ENCODE measurements at regions not wholly inside any gene's neighbourhood (a gene's known extent, or its start where the extent isn't known, plus 50 kb on each side); places are given as distances from the start of the nearest gene placed in this dataset.
"Not testable (repeated sequence)": the region's sequence is repeated elsewhere in the genome, so short reads cannot be mapped to it uniquely, and the experiment has no call there.

- Histone ChIP-seq H3K4me2 (ENCODE audit: low read length) (no peak overlapping the region), H3K4me3 (ENCODE audit: low read length) (no peak overlapping the region), H3K4me1 (ENCODE audit: control insufficient read depth, insufficient read depth, low read length) (no peaks in the 10 kb centered on the region), H3K9ac (ENCODE audit: low read depth, low read length) (no peak overlapping the region), H3K36me3 (ENCODE audit: insufficient read depth, low read length) (no peaks in the 10 kb centered on the region), H3K27me3 (ENCODE audit: control insufficient read depth, insufficient read depth, low read length) (peaks cover 14% of the 10 kb centered on the region), H3K9me3 (replicated peaks; ENCODE audit: low read length) (no peaks in the 10 kb centered on the region)
Measured at GRCh38 chr5:155147222-155147621, 133.7 kb downstream of the KIF4B start.

- no peak overlapping the region for H3K4me2 ChIP-seq (ENCODE audit: low read length)
- H3K4me1 ChIP-seq (ENCODE audit: control insufficient read depth, insufficient read depth, low read length) = no peaks in the 10 kb centered on the region
- no peaks in the 10 kb centered on the region for H3K36me3 ChIP-seq (ENCODE audit: insufficient read depth, low read length)
- no peaks in the 10 kb centered on the region for H3K9me3 ChIP-seq (replicated peaks; ENCODE audit: low read length)
- H3K27me3 ChIP-seq (ENCODE audit: control insufficient read depth, insufficient read depth, low read length) = peaks cover 14% of the 10 kb centered on the region
- H3K4me3 ChIP-seq (ENCODE audit: low read length) = no peak overlapping the region
- H3K9ac ChIP-seq (ENCODE audit: low read depth, low read length) = no peak overlapping the region
Measured at GRCh38 chr5:155148694-155149093, 135.1 kb downstream of the KIF4B start.

GRCh38 chr5:155150012-155150411 is 136.5 kb downstream of the KIF4B start:
- Histone ChIP-seq H3K9me3 (replicated peaks; ENCODE audit: low read length) (no peaks in the 10 kb centered on the region), H3K4me1 (ENCODE audit: control insufficient read depth, insufficient read depth, low read length) (no peaks in the 10 kb centered on the region), H3K4me2 (ENCODE audit: low read length) (no peak overlapping the region), H3K27me3 (ENCODE audit: control insufficient read depth, insufficient read depth, low read length) (peaks cover 8% of the 10 kb centered on the region), H3K4me3 (ENCODE audit: low read length) (no peak overlapping the region), H3K36me3 (ENCODE audit: insufficient read depth, low read length) (no peaks in the 10 kb centered on the region), H3K9ac (ENCODE audit: low read depth, low read length) (no peak overlapping the region)

DNA sequence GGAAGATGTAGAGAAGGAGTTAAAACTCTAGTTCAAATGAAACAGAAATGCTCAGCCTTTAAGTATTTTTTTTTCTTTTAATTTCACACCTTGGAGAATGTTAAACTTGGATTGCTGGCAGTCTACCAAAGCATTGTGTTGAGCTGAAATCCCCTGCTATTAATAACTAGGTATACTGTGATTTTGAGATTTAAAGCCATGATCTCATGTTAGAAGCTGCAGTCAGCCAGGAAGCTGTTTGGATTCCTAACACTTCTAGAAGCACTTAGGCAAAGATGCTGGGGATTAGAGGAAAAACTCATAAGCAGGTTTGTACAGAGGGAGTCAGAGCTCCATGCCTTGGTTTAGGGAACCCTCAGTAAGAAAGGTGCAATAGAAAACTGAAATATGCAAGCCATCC is 141.4 kb downstream of the KIF4B start:
- no peaks in the 10 kb centered on the region for H3K27me3 ChIP-seq (ENCODE audit: control insufficient read depth, insufficient read depth, low read length)
- H3K4me3 ChIP-seq (ENCODE audit: low read length) = no peak overlapping the region
- no peak overlapping the region for H3K4me2 ChIP-seq (ENCODE audit: low read length)
- H3K9me3 ChIP-seq (replicated peaks; ENCODE audit: low read length) = no peaks in the 10 kb centered on the region
- no peak overlapping the region for H3K9ac ChIP-seq (ENCODE audit: low read depth, low read length)
- H3K4me1 ChIP-seq (ENCODE audit: control insufficient read depth, insufficient read depth, low read length) = no peaks in the 10 kb centered on the region
- H3K36me3 ChIP-seq (ENCODE audit: insufficient read depth, low read length) = no peaks in the 10 kb centered on the region

- not testable (repeated sequence) for H3K4me3 ChIP-seq (ENCODE audit: low read length); H3K4me2 ChIP-seq (ENCODE audit: low read length); H3K36me3 ChIP-seq (ENCODE audit: insufficient read depth, low read length); H3K9ac ChIP-seq (ENCODE audit: low read depth, low read length); H3K27me3 ChIP-seq (ENCODE audit: control insufficient read depth, insufficient read depth, low read length); H3K4me1 ChIP-seq (ENCODE audit: control insufficient read depth, insufficient read depth, low read length); H3K9me3 ChIP-seq (replicated peaks; ENCODE audit: low read length)
Measured at GRCh38 chr5:155163084-155163483, 149.5 kb downstream of the KIF4B start.

GRCh38 chr5:155167736-155168135 is 154.2 kb downstream of the KIF4B start:
- H3K36me3 ChIP-seq (ENCODE audit: insufficient read depth, low read length) = no peaks in the 10 kb centered on the region

GRCh38 chr5:155181542-155181941 is 168.0 kb downstream of the KIF4B start:
- no peak overlapping the region for H3K4me3 ChIP-seq (ENCODE audit: low read length)
- H3K9ac ChIP-seq (ENCODE audit: low read depth, low read length) = no peak overlapping the region
- no peak overlapping the region for H3K4me2 ChIP-seq (ENCODE audit: low read length)
- H3K36me3 ChIP-seq (ENCODE audit: insufficient read depth, low read length) = no peaks in the 10 kb centered on the region
- no peaks in the 10 kb centered on the region for H3K4me1 ChIP-seq (ENCODE audit: control insufficient read depth, insufficient read depth, low read length)
- H3K9me3 ChIP-seq (replicated peaks; ENCODE audit: low read length) = no peaks in the 10 kb centered on the region
- H3K27me3 ChIP-seq (ENCODE audit: control insufficient read depth, insufficient read depth, low read length) = no peaks in the 10 kb centered on the region

More at GRCh38 chr5:155167736-155168135, 154.2 kb downstream of the KIF4B start:
- Histone ChIP-seq H3K9ac (ENCODE audit: low read depth, low read length) (no peak overlapping the region), H3K27me3 (ENCODE audit: control insufficient read depth, insufficient read depth, low read length) (no peaks in the 10 kb centered on the region), H3K4me3 (ENCODE audit: low read length) (no peak overlapping the region), H3K9me3 (replicated peaks; ENCODE audit: low read length) (no peaks in the 10 kb centered on the region), H3K4me1 (ENCODE audit: control insufficient read depth, insufficient read depth, low read length) (no peaks in the 10 kb centered on the region), H3K4me2 (ENCODE audit: low read length) (no peak overlapping the region)

GRCh38 chr5:155189476-155189875 is 175.9 kb downstream of the KIF4B start:
- no peaks in the 10 kb centered on the region for H3K27me3 ChIP-seq (ENCODE audit: control insufficient read depth, insufficient read depth, low read length)
- no peak overlapping the region for H3K4me2 ChIP-seq (ENCODE audit: low read length)
- H3K36me3 ChIP-seq (ENCODE audit: insufficient read depth, low read length) = no peaks in the 10 kb centered on the region
- H3K9ac ChIP-seq (ENCODE audit: low read depth, low read length) = no peak overlapping the region
- no peaks in the 10 kb centered on the region for H3K9me3 ChIP-seq (replicated peaks; ENCODE audit: low read length)
- no peak overlapping the region for H3K4me3 ChIP-seq (ENCODE audit: low read length)
- H3K4me1 ChIP-seq (ENCODE audit: control insufficient read depth, insufficient read depth, low read length) = no peaks in the 10 kb centered on the region

DNA sequence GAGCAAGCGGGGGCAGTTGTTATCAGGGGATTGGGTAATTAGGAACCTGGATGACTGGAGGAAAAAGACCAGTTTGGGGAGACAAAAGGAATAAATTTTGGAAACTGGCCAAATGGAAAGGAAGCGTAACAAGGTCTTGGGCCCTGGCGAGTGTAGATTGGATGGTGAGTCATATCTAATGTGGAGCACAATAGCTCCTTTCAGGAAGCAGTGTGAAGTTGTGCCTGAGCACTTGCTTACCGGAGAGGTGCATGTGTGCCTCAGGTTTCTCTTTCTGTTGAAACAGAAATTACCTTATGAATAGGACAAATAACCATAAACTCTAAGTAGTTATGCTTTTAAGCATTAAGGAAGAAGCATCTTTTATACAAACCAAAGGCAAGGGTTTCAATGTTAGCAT is 176.4 kb downstream of the KIF4B start:
- H3K9me3 ChIP-seq (replicated peaks; ENCODE audit: low read length) = no peaks in the 10 kb centered on the region
- H3K4me2 ChIP-seq (ENCODE audit: low read length) = no peak overlapping the region
- H3K9ac ChIP-seq (ENCODE audit: low read depth, low read length) = no peak overlapping the region
- no peaks in the 10 kb centered on the region for H3K36me3 ChIP-seq (ENCODE audit: insufficient read depth, low read length)
- no peaks in the 10 kb centered on the region for H3K27me3 ChIP-seq (ENCODE audit: control insufficient read depth, insufficient read depth, low read length)
- no peaks in the 10 kb centered on the region for H3K4me1 ChIP-seq (ENCODE audit: control insufficient read depth, insufficient read depth, low read length)
- H3K4me3 ChIP-seq (ENCODE audit: low read length) = no peak overlapping the region

- no peak overlapping the region for H3K9ac ChIP-seq (ENCODE audit: low read depth, low read length)
- no peak overlapping the region for H3K4me3 ChIP-seq (ENCODE audit: low read length)
- H3K4me1 ChIP-seq (ENCODE audit: control insufficient read depth, insufficient read depth, low read length) = no peaks in the 10 kb centered on the region
Measured at GRCh38 chr5:155193029-155193428, 179.5 kb downstream of the KIF4B start.

DNA sequence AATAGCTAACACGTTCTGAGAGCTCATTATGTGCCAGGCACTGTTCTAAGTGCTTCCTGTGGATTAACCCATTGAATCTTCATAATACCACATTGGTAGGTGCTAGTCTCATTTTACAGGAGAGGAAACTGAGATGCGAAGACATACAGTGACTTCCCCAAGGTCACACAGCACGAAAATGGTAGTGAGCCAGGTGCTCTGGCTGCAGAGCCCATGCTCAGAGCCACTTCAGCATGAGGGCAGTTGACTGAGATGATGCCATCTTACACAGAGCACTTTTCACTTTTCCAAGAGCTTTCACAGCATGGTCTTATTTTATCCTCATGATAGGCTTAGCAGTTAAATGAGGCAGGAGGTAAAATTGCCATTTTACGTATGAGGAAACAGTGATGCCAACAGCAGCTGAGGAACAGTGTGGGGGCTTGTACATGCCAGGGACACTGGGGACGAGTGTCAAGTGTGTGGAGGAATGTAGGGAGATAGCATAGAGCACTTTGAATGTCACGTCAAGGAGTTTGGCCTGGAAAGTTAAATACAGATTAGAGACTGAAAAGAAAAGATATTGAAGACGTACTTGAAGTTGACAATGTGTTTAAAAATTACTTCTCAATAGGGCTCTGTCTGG is 180.0 kb downstream of the KIF4B start:
- Histone ChIP-seq H3K4me3 (ENCODE audit: low read length) (no peak overlapping the region), H3K27me3 (ENCODE audit: control insufficient read depth, insufficient read depth, low read length) (no peaks in the 10 kb centered on the region), H3K4me1 (ENCODE audit: control insufficient read depth, insufficient read depth, low read length) (no peaks in the 10 kb centered on the region), H3K9me3 (replicated peaks; ENCODE audit: low read length) (no peaks in the 10 kb centered on the region), H3K4me2 (ENCODE audit: low read length) (no peak overlapping the region), H3K36me3 (ENCODE audit: insufficient read depth, low read length) (no peaks in the 10 kb centered on the region), H3K9ac (ENCODE audit: low read depth, low read length) (no peak overlapping the region)

More at GRCh38 chr5:155193029-155193428, 179.5 kb downstream of the KIF4B start:
- no peaks in the 10 kb centered on the region for H3K9me3 ChIP-seq (replicated peaks; ENCODE audit: low read length)
- no peak overlapping the region for H3K4me2 ChIP-seq (ENCODE audit: low read length)
- no peaks in the 10 kb centered on the region for H3K27me3 ChIP-seq (ENCODE audit: control insufficient read depth, insufficient read depth, low read length)
- no peaks in the 10 kb centered on the region for H3K36me3 ChIP-seq (ENCODE audit: insufficient read depth, low read length)

DNA sequence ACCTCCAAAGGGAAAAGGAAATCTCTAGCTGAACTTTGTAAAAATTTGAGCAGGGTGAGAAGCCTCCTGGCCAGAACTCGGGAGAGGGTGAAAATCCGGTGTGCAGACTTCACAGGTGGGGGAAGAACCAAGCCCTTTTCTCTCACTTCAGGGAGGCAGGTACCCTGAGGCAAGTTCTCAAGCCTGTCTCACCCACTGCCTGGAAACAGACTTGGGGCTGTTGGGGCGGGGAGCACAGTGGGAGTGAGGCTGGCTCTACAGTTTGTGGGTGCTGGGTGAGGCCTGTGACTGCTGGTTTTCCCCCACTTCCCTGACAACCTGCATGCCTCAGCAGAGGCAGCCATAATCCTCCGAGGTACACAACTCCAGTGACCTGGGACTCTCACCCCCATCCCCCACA is 187.1 kb downstream of the KIF4B start:
- no peaks in the 10 kb centered on the region for H3K27me3 ChIP-seq (ENCODE audit: control insufficient read depth, insufficient read depth, low read length)
- H3K36me3 ChIP-seq (ENCODE audit: insufficient read depth, low read length) = no peaks in the 10 kb centered on the region
- H3K9ac ChIP-seq (ENCODE audit: low read depth, low read length) = no peak overlapping the region
- no peaks in the 10 kb centered on the region for H3K4me1 ChIP-seq (ENCODE audit: control insufficient read depth, insufficient read depth, low read length)
- no peaks in the 10 kb centered on the region for H3K9me3 ChIP-seq (replicated peaks; ENCODE audit: low read length)
- no peak overlapping the region for H3K4me2 ChIP-seq (ENCODE audit: low read length)
- H3K4me3 ChIP-seq (ENCODE audit: low read length) = no peak overlapping the region

All from skeletal muscle satellite cell (primary cell).